ENCODE measurements at regions not wholly inside any gene's neighbourhood (a gene's known extent, or its start where the extent isn't known, plus 50 kb on each side); places are given as distances from the start of the nearest gene placed in this dataset.

DNA sequence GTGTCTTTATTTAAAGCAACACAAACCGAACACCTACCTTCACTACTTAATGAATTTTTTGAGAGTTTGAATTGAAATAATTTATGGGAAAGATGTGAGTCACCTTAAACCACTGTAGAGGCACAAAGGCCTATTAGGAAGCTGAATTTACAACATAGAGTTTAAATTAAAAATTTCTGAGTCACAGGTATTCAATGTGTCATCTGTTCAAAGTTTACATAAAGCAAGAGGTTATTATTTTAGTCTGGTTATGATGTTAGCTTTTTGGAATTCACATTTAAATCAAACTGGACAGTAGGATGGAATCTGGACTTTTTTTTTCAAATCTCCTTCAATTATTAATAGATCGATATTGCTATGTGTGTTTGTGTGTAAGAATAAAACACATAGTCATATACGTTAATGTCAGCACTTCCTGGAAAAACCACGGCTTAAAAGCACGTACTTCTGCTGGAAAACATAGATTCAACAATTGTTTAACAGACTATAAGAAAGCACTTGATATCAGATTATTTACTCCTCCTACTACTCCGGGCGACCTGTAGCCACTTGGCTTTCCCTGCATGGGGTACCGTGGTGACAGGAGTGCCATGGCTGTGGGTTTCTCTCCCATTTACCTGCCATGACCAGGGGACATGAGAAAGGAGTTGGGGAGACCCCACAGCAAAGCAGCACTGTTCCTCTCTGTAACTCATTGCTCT lies 638.6 kb downstream of the SEMA5A start (continued):
- TF ChIP-seq, protein P1, sequence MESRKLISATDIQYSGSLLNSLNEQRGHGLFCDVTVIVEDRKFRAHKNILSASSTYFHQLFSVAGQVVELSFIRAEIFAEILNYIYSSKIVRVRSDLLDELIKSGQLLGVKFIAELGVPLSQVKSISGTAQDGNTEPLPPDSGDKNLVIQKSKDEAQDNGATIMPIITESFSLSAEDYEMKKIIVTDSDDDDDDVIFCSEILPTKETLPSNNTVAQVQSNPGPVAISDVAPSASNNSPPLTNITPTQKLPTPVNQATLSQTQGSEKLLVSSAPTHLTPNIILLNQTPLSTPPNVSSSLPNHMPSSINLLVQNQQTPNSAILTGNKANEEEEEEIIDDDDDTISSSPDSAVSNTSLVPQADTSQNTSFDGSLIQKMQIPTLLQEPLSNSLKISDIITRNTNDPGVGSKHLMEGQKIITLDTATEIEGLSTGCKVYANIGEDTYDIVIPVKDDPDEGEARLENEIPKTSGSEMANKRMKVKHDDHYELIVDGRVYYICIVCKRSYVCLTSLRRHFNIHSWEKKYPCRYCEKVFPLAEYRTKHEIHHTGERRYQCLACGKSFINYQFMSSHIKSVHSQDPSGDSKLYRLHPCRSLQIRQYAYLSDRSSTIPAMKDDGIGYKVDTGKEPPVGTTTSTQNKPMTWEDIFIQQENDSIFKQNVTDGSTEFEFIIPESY (IDR thresholded peaks at IDR 0.05; ENCODE audit: borderline replicate concordance, low read depth) = no peak
- no peak for TF ChIP-seq POLR2AphosphoS5 (IDR thresholded peaks at IDR 0.05; ENCODE audit: low read depth, low read length)

DNA sequence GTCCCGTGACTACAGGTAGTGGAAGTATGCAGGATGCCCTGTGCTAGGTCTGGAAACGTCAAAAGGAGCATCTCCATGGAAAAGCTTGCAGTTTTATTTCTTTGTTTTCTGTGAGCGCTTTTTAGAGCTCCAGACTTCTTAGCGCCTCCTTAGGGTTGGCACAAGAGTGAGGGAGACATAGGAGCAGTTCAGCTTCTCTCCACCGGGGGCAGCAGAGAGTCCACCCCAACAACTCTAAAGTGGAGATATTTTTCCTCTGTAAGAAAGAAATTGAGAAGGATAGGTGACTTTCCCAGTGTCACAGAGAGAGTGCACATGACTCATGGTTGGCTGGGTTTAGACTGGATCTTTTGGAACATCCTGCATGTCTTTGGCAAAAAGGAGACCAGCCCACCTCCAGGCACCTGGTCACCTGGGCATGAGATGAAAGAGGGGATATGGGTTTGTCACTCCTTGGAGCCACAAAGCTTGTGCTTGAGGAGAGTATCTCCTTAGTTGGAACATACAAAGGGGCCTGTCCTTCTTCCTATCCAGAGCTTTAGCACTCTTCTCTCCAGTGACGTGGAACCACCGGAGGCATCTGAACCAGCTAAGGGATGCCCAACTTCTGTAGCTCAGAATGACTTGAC lies 637.7 kb downstream of the SEMA5A start:
- H4K20me1 ChIP-seq (ENCODE audit: insufficient read depth) = no peaks in the 10 kb centered on the region
- ChIA-PET POLR2A (no interaction called here), CTCF (interaction anchor here (0.6 to 3.1 kb wide), 40 partner anchors 8 to 1318 kb away, joined by 3 to 29 read pairs (median 3); no protein-coding TSS in a partner anchor)
- H3K36me3 ChIP-seq (replicated peaks in 1 of 2; ENCODE audit: control insufficient read depth in 1 of 2, insufficient read depth in 2 of 2, low read length in 1 of 2) = no peaks in the 10 kb centered on the region
- no peaks in the 10 kb centered on the region for H3K27me3 ChIP-seq (ENCODE audit: insufficient read depth)
- 30% methylated on average over 5 of the region's 7 CpGs for WGBS (ENCODE audit: low lambda C conversion rate)
- peak overlapping the region in 1 of 2 experiments; percentile 73; a peak in 2 of 4 replicates for H3K27ac ChIP-seq (ENCODE audit: low read depth in 2 of 2, low read length in 1 of 2)
- TF ChIP-seq TCF12 (IDR thresholded peaks at IDR 0.05) (no peak), TEAD4 (IDR thresholded peaks at IDR 0.05; ENCODE audit: borderline replicate concordance, insufficient read depth) (no peak), RAD21 (IDR thresholded peaks at IDR 0.05; ENCODE audit: low read length) (peak; percentile 53), SMC3 (IDR thresholded peaks at IDR 0.05; ENCODE audit: low read depth, low read length) (peak; percentile 31), TAF1 (IDR thresholded peaks at IDR 0.05; ENCODE audit: borderline replicate concordance, low read depth, low read length) (no peak)
- TF ChIP-seq, protein P2, sequence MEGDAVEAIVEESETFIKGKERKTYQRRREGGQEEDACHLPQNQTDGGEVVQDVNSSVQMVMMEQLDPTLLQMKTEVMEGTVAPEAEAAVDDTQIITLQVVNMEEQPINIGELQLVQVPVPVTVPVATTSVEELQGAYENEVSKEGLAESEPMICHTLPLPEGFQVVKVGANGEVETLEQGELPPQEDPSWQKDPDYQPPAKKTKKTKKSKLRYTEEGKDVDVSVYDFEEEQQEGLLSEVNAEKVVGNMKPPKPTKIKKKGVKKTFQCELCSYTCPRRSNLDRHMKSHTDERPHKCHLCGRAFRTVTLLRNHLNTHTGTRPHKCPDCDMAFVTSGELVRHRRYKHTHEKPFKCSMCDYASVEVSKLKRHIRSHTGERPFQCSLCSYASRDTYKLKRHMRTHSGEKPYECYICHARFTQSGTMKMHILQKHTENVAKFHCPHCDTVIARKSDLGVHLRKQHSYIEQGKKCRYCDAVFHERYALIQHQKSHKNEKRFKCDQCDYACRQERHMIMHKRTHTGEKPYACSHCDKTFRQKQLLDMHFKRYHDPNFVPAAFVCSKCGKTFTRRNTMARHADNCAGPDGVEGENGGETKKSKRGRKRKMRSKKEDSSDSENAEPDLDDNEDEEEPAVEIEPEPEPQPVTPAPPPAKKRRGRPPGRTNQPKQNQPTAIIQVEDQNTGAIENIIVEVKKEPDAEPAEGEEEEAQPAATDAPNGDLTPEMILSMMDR (IDR thresholded peaks at IDR 0.05) = peak; percentile 87
- peak overlapping the region in 1 of 2 experiments; percentile 32; a peak in 1 of 4 replicates for H3K4me3 ChIP-seq (ENCODE audit: low read depth in 2 of 2, low read length in 1 of 2)
- peaks cover 10% of the 10 kb centered on the region for H3F3A ChIP-seq (replicated peaks; ENCODE audit: insufficient read depth)
- H3K4me1 ChIP-seq (ENCODE audit: control insufficient read depth in 1 of 2, insufficient read depth in 2 of 2, low read depth in 1 of 2, low read length in 1 of 2) = peaks cover 0 to 4% of the 10 kb centered on the region in 2 experiments; a peak in 2 of 4 replicates
- peak overlapping the region; percentile 37; the same call in 1 of the 2 replicates for H3K9ac ChIP-seq
- no peaks in the 10 kb centered on the region for H3K9me2 ChIP-seq
- no peaks in the 10 kb centered on the region for H3K79me2 ChIP-seq (ENCODE audit: insufficient read depth)
- no peaks in the 10 kb centered on the region for H3K9me3 ChIP-seq
- H3K4me2 ChIP-seq = no peak overlapping the region
- peak; percentile 41 for DNase-seq
- 0 out of 2 replicates have a peak overlapping the region, but pooled peaks have one; percentile 17 for H2AFZ ChIP-seq (ENCODE audit: low read depth)

DNA sequence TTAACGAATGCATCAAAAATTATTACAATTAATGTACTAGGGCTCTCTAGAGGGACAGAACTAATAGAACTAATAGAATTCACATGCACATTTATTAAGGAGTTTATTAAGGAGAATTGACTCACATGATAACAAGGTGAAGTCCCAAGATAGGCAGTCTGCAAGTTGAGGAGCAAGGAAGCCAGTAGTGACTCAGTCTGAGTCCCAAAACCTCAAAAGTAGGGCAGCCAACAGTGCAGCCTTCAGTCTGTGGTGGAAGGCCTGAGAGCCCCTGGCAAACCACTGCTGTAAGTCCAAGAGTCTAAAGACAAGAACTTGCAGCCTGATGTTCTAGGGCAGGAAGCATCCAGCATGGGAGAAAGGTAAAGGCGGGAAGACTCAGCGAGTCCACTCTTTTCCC lies 633.8 kb downstream of the SEMA5A start:
- Histone ChIP-seq H2AFZ (ENCODE audit: low read depth) (no peak overlapping the region), H3K4me3 (ENCODE audit: low read depth in 2 of 2, low read length in 1 of 2) (no peak overlapping the region), H3K9ac (no peak overlapping the region), H3K4me2 (no peak overlapping the region), H3K79me2 (ENCODE audit: insufficient read depth) (no peaks in the 10 kb centered on the region), H3F3A (replicated peaks; ENCODE audit: insufficient read depth) (peaks cover 10% of the 10 kb centered on the region), H3K27me3 (ENCODE audit: insufficient read depth) (no peaks in the 10 kb centered on the region), H3K36me3 (replicated peaks in 1 of 2; ENCODE audit: control insufficient read depth in 1 of 2, insufficient read depth in 2 of 2, low read length in 1 of 2) (no peaks in the 10 kb centered on the region), H4K20me1 (ENCODE audit: insufficient read depth) (no peaks in the 10 kb centered on the region), H3K9me3 (no peaks in the 10 kb centered on the region), H3K4me1 (ENCODE audit: control insufficient read depth in 1 of 2, insufficient read depth in 2 of 2, low read depth in 1 of 2, low read length in 1 of 2) (peaks cover 0 to 4% of the 10 kb centered on the region in 2 experiments; a peak in 1 of 4 replicates), H3K27ac (ENCODE audit: low read depth in 2 of 2, low read length in 1 of 2) (no peak overlapping the region), H3K9me2 (no peaks in the 10 kb centered on the region)
- WGBS (ENCODE audit: low lambda C conversion rate) = 37% methylated on average over 3 of the region's 3 CpGs
- CTCF ChIA-PET = no interaction called here
- no peak for TF ChIP-seq RFX5 (IDR thresholded peaks at IDR 0.05; ENCODE audit: low read length)
- TF ChIP-seq NRF1 (IDR thresholded peaks at IDR 0.05; ENCODE audit: low read depth, low read length) = no peak
- TF ChIP-seq, protein P3, sequence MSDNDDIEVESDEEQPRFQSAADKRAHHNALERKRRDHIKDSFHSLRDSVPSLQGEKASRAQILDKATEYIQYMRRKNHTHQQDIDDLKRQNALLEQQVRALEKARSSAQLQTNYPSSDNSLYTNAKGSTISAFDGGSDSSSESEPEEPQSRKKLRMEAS (IDR thresholded peaks at IDR 0.05; ENCODE audit: low read depth) = no peak
- TF ChIP-seq, protein P2 (IDR thresholded peaks at IDR 0.05) = no peak
- TF ChIP-seq TCF12 (IDR thresholded peaks at IDR 0.05) = no peak
- TF ChIP-seq EP300 (IDR thresholded peaks at IDR 0.05; ENCODE audit: borderline replicate concordance in 1 of 2, low read depth in 1 of 2, low read length in 1 of 2) = no peak
- no peak for TF ChIP-seq EZH2phosphoT487 (IDR thresholded peaks at IDR 0.05; ENCODE audit: borderline replicate concordance, low read depth)
- TF ChIP-seq POLR2AphosphoS5 (IDR thresholded peaks at IDR 0.05; ENCODE audit: low read depth, low read length) = no peak
- no peak for TF ChIP-seq RXRA (IDR thresholded peaks at IDR 0.05; ENCODE audit: borderline replicate concordance, low read depth)
- TF ChIP-seq TAF1 (IDR thresholded peaks at IDR 0.05; ENCODE audit: borderline replicate concordance, low read depth, low read length) = no peak
- no peak for TF ChIP-seq FOXM1 (IDR thresholded peaks at IDR 0.05; ENCODE audit: low read depth)
- no peak for TF ChIP-seq JUND (IDR thresholded peaks at IDR 0.05)
- TF ChIP-seq MEF2A (IDR thresholded peaks at IDR 0.05; ENCODE audit: borderline replicate concordance, low read depth) = no peak
- TF ChIP-seq GABPA (IDR thresholded peaks at IDR 0.05; ENCODE audit: low read depth) = no peak
- POLR2A ChIA-PET = no interaction called here
- DNase-seq = no peak

Data from SK-N-SH (cell line).